GM12873 (cell line): ENCODE measurements at regions not wholly inside any gene's neighbourhood (a gene's known extent, or its start where the extent isn't known, plus 50 kb on each side); places are given as distances from the start of the nearest gene placed in this dataset.

Experiments used
- CTCF ChIP-seq: IDR thresholded peaks from 2 replicates; pipeline ENCODE4 v1.5.1; 2012; ENCODE audit warnings: low read depth, mild to moderate bottlenecking, moderate library complexity, low read length, control low read depth; ENCODE audit not compliant: insufficient read depth; ENCODE audit errors: missing control alignments

GRCh38 chr18:22355598-22355997, 62.1 kb downstream of the CTAGE1 start:
- TF ChIP-seq CTCF = no peak

GRCh38 chr18:22355069-22355468, 62.6 kb downstream of the CTAGE1 start:
- TF ChIP-seq CTCF = no peak

GRCh38 chr18:22349966-22350365, 67.7 kb downstream of the CTAGE1 start:
- TF ChIP-seq CTCF = no peak

GRCh38 chr18:22349317-22349898, 68.3 kb downstream of the CTAGE1 start:
- TF ChIP-seq CTCF = no peak

- no peak for TF ChIP-seq CTCF
These were observed 69.0 kb downstream of the CTAGE1 start for GRCh38 chr18:22348521-22349316.

GRCh38 chr18:22347606-22348511, 69.9 kb downstream of the CTAGE1 start:
- TF ChIP-seq CTCF = no peak
